Adipocyte (in vitro differentiated cells): ENCODE measurements at regions not wholly inside any gene's neighbourhood (a gene's known extent, or its start where the extent isn't known, plus 50 kb on each side); places are given as distances from the start of the nearest gene placed in this dataset.
"Not testable (repeated sequence)": the region's sequence is repeated elsewhere in the genome, so short reads cannot be mapped to it uniquely, and the experiment has no call there.

Experiments
- DNase-seq: peaks from one replicate; pipeline ENCODE4 v3.0.0-alpha.2; 2015; ENCODE audit warnings: low read depth
- H3K27me3 ChIP-seq: replicated peaks from 2 replicates; pipeline ENCODE4 v1.7.0; 2013; ENCODE audit warnings: mild to moderate bottlenecking, low read length, moderate library complexity; ENCODE audit not compliant: control insufficient read depth, insufficient read depth
- H3K36me3 ChIP-seq: 2 replicates; pipeline ENCODE4 v1.7.0; 2013; ENCODE audit warnings: low read length, mild to moderate bottlenecking, moderate library complexity; ENCODE audit not compliant: control insufficient read depth, insufficient read depth, severe bottlenecking
- H3K4me1 ChIP-seq: 2 replicates; pipeline ENCODE4 v1.7.0; 2013; ENCODE audit warnings: mild to moderate bottlenecking, low read length, moderate library complexity; ENCODE audit not compliant: control insufficient read depth, insufficient read depth
- H3K4me3 ChIP-seq: 2 replicates; pipeline ENCODE4 v1.7.0; 2013; ENCODE audit warnings: mild to moderate bottlenecking, low read length, moderate library complexity
- H3K9ac ChIP-seq: 2 replicates; pipeline ENCODE4 v1.7.0; 2013; ENCODE audit warnings: mild to moderate bottlenecking, low read length, moderate library complexity
- H3K9me3 ChIP-seq: 2 replicates; pipeline ENCODE4 v1.7.0; 2013; ENCODE audit warnings: mild to moderate bottlenecking, low read length, moderate library complexity; ENCODE audit not compliant: control insufficient read depth

GRCh38 chr6:40672087-40672486 lies 84.9 kb upstream of the LRFN2 start:
- H3K9ac ChIP-seq = no peak overlapping the region
- no peak for DNase-seq
- no peaks in the 10 kb centered on the region for H3K4me1 ChIP-seq
- H3K36me3 ChIP-seq = no peaks in the 10 kb centered on the region
- no peak overlapping the region for H3K4me3 ChIP-seq
- H3K27me3 ChIP-seq = peaks cover 33% of the 10 kb centered on the region
- H3K9me3 ChIP-seq = peaks cover under 1% of the 10 kb centered on the region

- Histone ChIP-seq H3K9ac (no peak overlapping the region), H3K36me3 (no peaks in the 10 kb centered on the region), H3K4me1 (no peaks in the 10 kb centered on the region), H3K4me3 (no peak overlapping the region), H3K9me3 (peaks cover under 1% of the 10 kb centered on the region), H3K27me3 (peaks cover 29% of the 10 kb centered on the region)
- DNase-seq = no peak
Measured at GRCh38 chr6:40671694-40672050, 84.5 kb upstream of the LRFN2 start.

GRCh38 chr6:40671001-40671693 lies 84.0 kb upstream of the LRFN2 start:
- H3K36me3 ChIP-seq = no peaks in the 10 kb centered on the region
- H3K27me3 ChIP-seq = peaks cover 27% of the 10 kb centered on the region
- H3K4me1 ChIP-seq = no peaks in the 10 kb centered on the region
- H3K4me3 ChIP-seq = no peak overlapping the region
- H3K9ac ChIP-seq = no peak overlapping the region
- peaks cover 5% of the 10 kb centered on the region for H3K9me3 ChIP-seq
- DNase-seq = no peak

- no peak for DNase-seq
- peaks cover 18% of the 10 kb centered on the region for H3K9me3 ChIP-seq
- no peaks in the 10 kb centered on the region for H3K36me3 ChIP-seq
- no peak overlapping the region for H3K4me3 ChIP-seq
- no peaks in the 10 kb centered on the region for H3K4me1 ChIP-seq
- no peak overlapping the region for H3K9ac ChIP-seq
- peaks cover 21% of the 10 kb centered on the region for H3K27me3 ChIP-seq
Measured at GRCh38 chr6:40669343-40669742, 82.2 kb upstream of the LRFN2 start.

- Histone ChIP-seq H3K4me1 (no peaks in the 10 kb centered on the region), H3K9me3 (peaks cover 30% of the 10 kb centered on the region), H3K27me3 (peaks cover 14% of the 10 kb centered on the region), H3K9ac (no peak overlapping the region), H3K4me3 (no peak overlapping the region), H3K36me3 (no peaks in the 10 kb centered on the region)
- no peak for DNase-seq
Measured at GRCh38 chr6:40668203-40668602, 81.0 kb upstream of the LRFN2 start.

GRCh38 chr6:40666530-40666929 lies 79.4 kb upstream of the LRFN2 start:
- Histone ChIP-seq H3K4me3 (no peak overlapping the region), H3K9ac (no peak overlapping the region), H3K36me3 (no peaks in the 10 kb centered on the region), H3K9me3 (peaks cover 33% of the 10 kb centered on the region), H3K27me3 (no peaks in the 10 kb centered on the region), H3K4me1 (no peaks in the 10 kb centered on the region)
- no peak for DNase-seq

GRCh38 chr6:40661726-40662125 lies 74.6 kb upstream of the LRFN2 start:
- no peaks in the 10 kb centered on the region for H3K4me1 ChIP-seq
- DNase-seq = no peak
- H3K9me3 ChIP-seq = peaks cover 32% of the 10 kb centered on the region
- no peaks in the 10 kb centered on the region for H3K36me3 ChIP-seq
- H3K27me3 ChIP-seq = peaks cover 12% of the 10 kb centered on the region
- no peak overlapping the region for H3K9ac ChIP-seq
- H3K4me3 ChIP-seq = no peak overlapping the region

GRCh38 chr6:40656772-40657171 lies 69.6 kb upstream of the LRFN2 start:
- peaks cover 16% of the 10 kb centered on the region for H3K27me3 ChIP-seq
- H3K9me3 ChIP-seq, H3K9ac ChIP-seq, H3K36me3 ChIP-seq, H3K4me1 ChIP-seq, H3K4me3 ChIP-seq, DNase-seq: not testable (repeated sequence)

GRCh38 chr6:40654828-40655227 lies 67.7 kb upstream of the LRFN2 start:
- H3K9me3 ChIP-seq = no peaks in the 10 kb centered on the region
- no peaks in the 10 kb centered on the region for H3K36me3 ChIP-seq
- H3K27me3 ChIP-seq = peaks cover 22% of the 10 kb centered on the region
- no peak overlapping the region for H3K9ac ChIP-seq
- H3K4me3 ChIP-seq = no peak overlapping the region
- no peak for DNase-seq
- no peaks in the 10 kb centered on the region for H3K4me1 ChIP-seq

GRCh38 chr6:40645043-40645442 lies 57.9 kb upstream of the LRFN2 start:
- Histone ChIP-seq H3K9me3 (peaks cover 3% of the 10 kb centered on the region), H3K9ac (no peak overlapping the region), H3K27me3 (peaks cover 45% of the 10 kb centered on the region), H3K4me1 (no peaks in the 10 kb centered on the region), H3K4me3 (no peak overlapping the region), H3K36me3 (no peaks in the 10 kb centered on the region)
- no peak for DNase-seq

GRCh38 chr6:40642837-40643236 lies 55.7 kb upstream of the LRFN2 start:
- DNase-seq = no peak
- Histone ChIP-seq H3K4me3 (no peak overlapping the region), H3K9me3 (peaks cover 3% of the 10 kb centered on the region), H3K4me1 (no peaks in the 10 kb centered on the region), H3K36me3 (no peaks in the 10 kb centered on the region), H3K27me3 (peaks cover 33% of the 10 kb centered on the region), H3K9ac (no peak overlapping the region)

- no peak for DNase-seq
- no peaks in the 10 kb centered on the region for H3K4me1 ChIP-seq
- no peak overlapping the region for H3K9ac ChIP-seq
- H3K36me3 ChIP-seq = no peaks in the 10 kb centered on the region
- peaks cover 3% of the 10 kb centered on the region for H3K9me3 ChIP-seq
- H3K4me3 ChIP-seq = no peak overlapping the region
- peaks cover 35% of the 10 kb centered on the region for H3K27me3 ChIP-seq
Measured at GRCh38 chr6:40642190-40642589, 55.0 kb upstream of the LRFN2 start.
